ENCODE measurements at regions not wholly inside any gene's neighbourhood (a gene's known extent, or its start where the extent isn't known, plus 50 kb on each side); places are given as distances from the start of the nearest gene placed in this dataset.

DNA sequence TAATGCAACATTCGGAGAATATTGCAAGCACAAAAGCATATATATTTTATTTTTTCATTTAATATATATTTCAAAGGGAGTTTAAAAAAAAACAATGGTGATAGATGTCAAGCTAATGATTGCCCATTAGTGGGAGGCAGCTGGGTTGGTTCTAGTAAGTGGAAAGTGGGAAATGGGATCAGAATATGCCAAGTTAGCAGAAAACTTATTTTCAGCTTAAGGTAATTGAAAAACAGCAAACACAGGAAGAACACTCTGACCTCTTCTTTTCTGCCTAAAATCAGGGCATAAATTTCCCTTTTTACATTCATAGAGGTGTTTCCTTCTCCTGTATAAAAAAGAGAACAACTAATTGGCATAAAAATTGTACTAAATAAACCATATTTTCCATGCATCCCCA is 535.3 kb upstream of the SYT4 start:
- Mint-ChIP-seq H3K4me1 (ENCODE audit: low read depth, unreplicated experiment) (no peaks in the 10 kb centered on the region), H3K9me3 (ENCODE audit: low read depth, unreplicated experiment) (peaks cover 3% of the 10 kb centered on the region), H3K4me3 (ENCODE audit: low read depth, unreplicated experiment) (no peak overlapping the region), H3K27ac (ENCODE audit: unreplicated experiment) (no peak overlapping the region), H3K36me3 (ENCODE audit: insufficient read depth, unreplicated experiment) (no peaks in the 10 kb centered on the region), H3K27me3 (ENCODE audit: unreplicated experiment) (no peaks in the 10 kb centered on the region)
- TF ChIP-seq, protein P1, sequence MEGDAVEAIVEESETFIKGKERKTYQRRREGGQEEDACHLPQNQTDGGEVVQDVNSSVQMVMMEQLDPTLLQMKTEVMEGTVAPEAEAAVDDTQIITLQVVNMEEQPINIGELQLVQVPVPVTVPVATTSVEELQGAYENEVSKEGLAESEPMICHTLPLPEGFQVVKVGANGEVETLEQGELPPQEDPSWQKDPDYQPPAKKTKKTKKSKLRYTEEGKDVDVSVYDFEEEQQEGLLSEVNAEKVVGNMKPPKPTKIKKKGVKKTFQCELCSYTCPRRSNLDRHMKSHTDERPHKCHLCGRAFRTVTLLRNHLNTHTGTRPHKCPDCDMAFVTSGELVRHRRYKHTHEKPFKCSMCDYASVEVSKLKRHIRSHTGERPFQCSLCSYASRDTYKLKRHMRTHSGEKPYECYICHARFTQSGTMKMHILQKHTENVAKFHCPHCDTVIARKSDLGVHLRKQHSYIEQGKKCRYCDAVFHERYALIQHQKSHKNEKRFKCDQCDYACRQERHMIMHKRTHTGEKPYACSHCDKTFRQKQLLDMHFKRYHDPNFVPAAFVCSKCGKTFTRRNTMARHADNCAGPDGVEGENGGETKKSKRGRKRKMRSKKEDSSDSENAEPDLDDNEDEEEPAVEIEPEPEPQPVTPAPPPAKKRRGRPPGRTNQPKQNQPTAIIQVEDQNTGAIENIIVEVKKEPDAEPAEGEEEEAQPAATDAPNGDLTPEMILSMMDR (IDR thresholded peaks at IDR 0.05; ENCODE audit: unreplicated experiment): no peak
- no TSS peak for BruUV-seq (replicated peaks)
- intact Hi-C loops (cut with micrococcal nuclease; ENCODE audit: unreplicated experiment): no loop called here
- CTCF ChIA-PET: no interaction called here
- no peak for DNase-seq

DNA sequence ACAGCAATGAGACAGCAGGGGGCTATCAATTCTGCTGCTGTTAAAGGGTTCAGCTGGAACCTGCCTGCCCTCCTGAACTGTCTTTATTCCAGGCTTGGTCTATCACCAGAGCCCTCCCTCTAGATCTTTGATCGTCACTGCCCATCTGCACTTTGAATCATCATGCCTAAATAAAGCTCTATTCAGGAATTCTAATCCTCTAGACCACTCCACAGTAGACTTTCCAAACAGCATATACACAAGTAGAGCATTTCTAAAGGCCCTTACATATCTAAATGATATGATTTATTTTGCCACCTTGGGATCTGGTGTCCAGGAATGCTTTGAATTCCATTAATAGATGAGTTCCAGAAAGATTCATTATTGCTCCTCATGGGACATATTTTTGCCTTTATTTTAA is 542.1 kb upstream of the SYT4 start:
- H3K4me3 Mint-ChIP-seq (ENCODE audit: low read depth, unreplicated experiment): no peak overlapping the region

DNA sequence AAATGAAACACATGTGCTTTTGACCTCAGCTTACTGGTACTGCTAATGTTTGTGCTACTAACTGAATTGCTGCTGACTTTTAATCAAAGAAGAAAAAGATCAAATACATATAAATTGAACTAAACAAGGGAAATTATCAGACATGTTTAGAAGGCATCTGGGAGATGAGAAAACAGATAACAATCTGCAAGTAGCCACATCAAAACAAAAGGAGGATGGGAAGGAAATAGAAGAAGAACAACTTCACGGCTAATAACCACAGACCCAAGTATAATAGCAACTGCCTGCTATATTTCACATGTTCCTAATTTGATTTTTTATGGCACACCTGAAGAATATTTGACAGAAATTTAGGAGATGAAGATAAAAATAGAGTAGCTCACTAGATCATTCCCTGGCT is 542.6 kb upstream of the SYT4 start:
- no TSS peak for BruUV-seq (replicated peaks)
- no peak for DNase-seq
- TF ChIP-seq, protein P1 (IDR thresholded peaks at IDR 0.05; ENCODE audit: unreplicated experiment): no peak
- Mint-ChIP-seq H3K4me1 (ENCODE audit: low read depth, unreplicated experiment) (no peaks in the 10 kb centered on the region), H3K27me3 (ENCODE audit: unreplicated experiment) (no peaks in the 10 kb centered on the region), H3K36me3 (ENCODE audit: insufficient read depth, unreplicated experiment) (no peaks in the 10 kb centered on the region), H3K9me3 (ENCODE audit: low read depth, unreplicated experiment) (peaks cover 5% of the 10 kb centered on the region), H3K4me3 (ENCODE audit: low read depth, unreplicated experiment) (no peak overlapping the region), H3K27ac (ENCODE audit: unreplicated experiment) (no peak overlapping the region)
- intact Hi-C loops (cut with micrococcal nuclease; ENCODE audit: unreplicated experiment): no loop called here
- CTCF ChIA-PET: no interaction called here

More for the DNA sequence above, 542.1 kb upstream of the SYT4 start:
- Mint-ChIP-seq H3K9me3 (ENCODE audit: low read depth, unreplicated experiment) (peaks cover 5% of the 10 kb centered on the region), H3K36me3 (ENCODE audit: insufficient read depth, unreplicated experiment) (no peaks in the 10 kb centered on the region), H3K4me1 (ENCODE audit: low read depth, unreplicated experiment) (no peaks in the 10 kb centered on the region), H3K27me3 (ENCODE audit: unreplicated experiment) (no peaks in the 10 kb centered on the region), H3K27ac (ENCODE audit: unreplicated experiment) (no peak overlapping the region)
- BruUV-seq (replicated peaks): no TSS peak
- CTCF ChIA-PET: no interaction called here
- TF ChIP-seq, protein P1 (IDR thresholded peaks at IDR 0.05; ENCODE audit: unreplicated experiment): no peak
- DNase-seq: no peak
- intact Hi-C loops (cut with micrococcal nuclease; ENCODE audit: unreplicated experiment): no loop called here

DNA sequence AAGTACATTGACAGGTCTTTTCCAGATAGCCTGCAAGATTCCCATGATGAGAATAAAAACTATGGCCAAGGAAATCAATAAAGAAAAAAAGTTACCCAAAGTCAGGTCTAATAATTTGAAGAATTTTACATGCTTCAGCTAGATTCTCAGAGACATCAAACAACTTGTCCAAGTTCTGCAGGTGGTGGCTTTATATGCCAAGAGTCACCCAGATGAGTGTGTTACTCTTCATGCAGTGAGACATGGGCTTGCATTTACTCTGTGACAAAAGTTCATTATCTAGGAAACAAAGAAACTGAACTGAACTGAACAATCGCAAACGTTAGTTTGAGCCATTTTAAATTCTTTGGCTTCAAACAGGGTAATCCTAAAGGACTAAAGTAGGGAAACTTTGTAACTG is 548.5 kb upstream of the SYT4 start:
- no peak overlapping the region for H3K4me3 Mint-ChIP-seq (ENCODE audit: low read depth, unreplicated experiment)
- H3K9me3 Mint-ChIP-seq (ENCODE audit: low read depth, unreplicated experiment): no peaks in the 10 kb centered on the region
- no TSS peak for BruUV-seq (replicated peaks)
- TF ChIP-seq, protein P1 (IDR thresholded peaks at IDR 0.05; ENCODE audit: unreplicated experiment): no peak
- no peak overlapping the region for H3K27ac Mint-ChIP-seq (ENCODE audit: unreplicated experiment)
- DNase-seq: no peak
- no peaks in the 10 kb centered on the region for H3K27me3 Mint-ChIP-seq (ENCODE audit: unreplicated experiment)
- CTCF ChIA-PET: no interaction called here
- intact Hi-C loops (cut with micrococcal nuclease; ENCODE audit: unreplicated experiment): no loop called here
- no peaks in the 10 kb centered on the region for H3K4me1 Mint-ChIP-seq (ENCODE audit: low read depth, unreplicated experiment)
- no peaks in the 10 kb centered on the region for H3K36me3 Mint-ChIP-seq (ENCODE audit: insufficient read depth, unreplicated experiment)

DNA sequence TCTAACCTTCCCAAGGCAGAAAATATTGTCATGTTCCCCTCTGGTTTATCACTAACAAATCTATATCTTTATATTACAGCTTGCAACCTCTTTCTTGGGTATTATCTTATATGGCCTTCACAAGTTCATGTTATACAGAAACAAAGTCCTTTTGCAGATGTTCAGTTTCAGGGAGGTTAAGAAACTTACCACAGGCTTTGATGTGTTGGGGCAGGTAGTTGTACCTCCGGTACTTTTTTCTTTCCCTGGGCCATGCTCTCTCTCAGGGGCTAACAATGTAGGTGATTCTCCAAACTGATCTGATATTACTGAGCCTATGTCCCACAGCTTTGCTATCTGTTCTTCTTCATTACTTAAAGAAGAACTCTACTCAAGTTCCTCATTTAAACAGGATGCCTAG is 548.9 kb upstream of the SYT4 start:
- no peaks in the 10 kb centered on the region for H3K4me1 Mint-ChIP-seq (ENCODE audit: low read depth, unreplicated experiment)
- H3K27ac Mint-ChIP-seq (ENCODE audit: unreplicated experiment): no peak overlapping the region

More for the DNA sequence above, 548.9 kb upstream of the SYT4 start:
- TF ChIP-seq, protein P1 (IDR thresholded peaks at IDR 0.05; ENCODE audit: unreplicated experiment): no peak
- Mint-ChIP-seq H3K4me3 (ENCODE audit: low read depth, unreplicated experiment) (no peak overlapping the region), H3K27me3 (ENCODE audit: unreplicated experiment) (no peaks in the 10 kb centered on the region), H3K36me3 (ENCODE audit: insufficient read depth, unreplicated experiment) (no peaks in the 10 kb centered on the region), H3K9me3 (ENCODE audit: low read depth, unreplicated experiment) (no peaks in the 10 kb centered on the region)
- intact Hi-C loops (cut with micrococcal nuclease; ENCODE audit: unreplicated experiment): no loop called here
- CTCF ChIA-PET: no interaction called here
- no TSS peak for BruUV-seq (replicated peaks)
- no peak for DNase-seq
